ENCODE measurements at regions not wholly inside any gene's neighbourhood (a gene's known extent, or its start where the extent isn't known, plus 50 kb on each side); places are given as distances from the start of the nearest gene placed in this dataset.

GRCh38 chr10:121076776-121077715 lies 225.9 kb downstream of the WDR11 start:
- DNase-seq, result no peak

GRCh38 chr10:121078036-121078435 lies 226.9 kb downstream of the WDR11 start:
- DNase-seq, result no peak

GRCh38 chr10:121078672-121079102 lies 227.5 kb downstream of the WDR11 start:
- no peak for DNase-seq

- DNase-seq, result no peak
Measured at GRCh38 chr10:121079226-121079625, 228.1 kb downstream of the WDR11 start.

- DNase-seq, result no peak
Measured at GRCh38 chr10:121080281-121080891, 229.2 kb downstream of the WDR11 start.

- DNase-seq, result no peak
Measured at GRCh38 chr10:121081306-121081705, 230.1 kb downstream of the WDR11 start.

- DNase-seq, result no peak
Measured at GRCh38 chr10:121082984-121083383, 231.8 kb downstream of the WDR11 start.

- DNase-seq, result no peak
Measured at GRCh38 chr10:121084016-121084674, 233.0 kb downstream of the WDR11 start.

GRCh38 chr10:121084675-121085070 lies 233.5 kb downstream of the WDR11 start:
- no peak for DNase-seq

- DNase-seq, result no peak
Measured at GRCh38 chr10:121085367-121085766, 234.2 kb downstream of the WDR11 start.

- no peak for DNase-seq
Measured at GRCh38 chr10:121087129-121087528, 236.0 kb downstream of the WDR11 start.

- no peak for DNase-seq
Measured at GRCh38 chr10:121087688-121088087, 236.5 kb downstream of the WDR11 start.

GRCh38 chr10:121088524-121088923 lies 237.4 kb downstream of the WDR11 start:
- DNase-seq, result no peak

GRCh38 chr10:121089434-121089833 lies 238.3 kb downstream of the WDR11 start:
- no peak for DNase-seq

GRCh38 chr10:121091961-121092719 lies 241.0 kb downstream of the WDR11 start:
- DNase-seq, result no peak

GRCh38 chr10:121092720-121093095 lies 241.5 kb downstream of the WDR11 start:
- no peak for DNase-seq

- DNase-seq, result no peak
Measured at GRCh38 chr10:121096617-121097431, 245.7 kb downstream of the WDR11 start.

- DNase-seq, result no peak
Measured at GRCh38 chr10:121098211-121098610, 247.0 kb downstream of the WDR11 start.

- DNase-seq, result no peak
Measured at GRCh38 chr10:121098751-121099150, 247.6 kb downstream of the WDR11 start.

GRCh38 chr10:121099181-121099580 lies 248.0 kb downstream of the WDR11 start:
- DNase-seq, result no peak

GRCh38 chr10:121099592-121099991 lies 248.4 kb downstream of the WDR11 start:
- no peak for DNase-seq

- DNase-seq, result no peak
Measured at GRCh38 chr10:121101561-121101960, 250.4 kb downstream of the WDR11 start.

Data from stimulated activated CD4-positive, alpha-beta T cell treated with anti-CD3 and anti-CD28 coated beads, Interleukin-4, amount 100 ng/mL, for 4 hours (primary cell).